ENCODE measurements at regions not wholly inside any gene's neighbourhood (a gene's known extent, or its start where the extent isn't known, plus 50 kb on each side); places are given as distances from the start of the nearest gene placed in this dataset.
A peak's percentile ranks its signal among the peaks of the same experiment; 100 is the strongest.

DNA sequence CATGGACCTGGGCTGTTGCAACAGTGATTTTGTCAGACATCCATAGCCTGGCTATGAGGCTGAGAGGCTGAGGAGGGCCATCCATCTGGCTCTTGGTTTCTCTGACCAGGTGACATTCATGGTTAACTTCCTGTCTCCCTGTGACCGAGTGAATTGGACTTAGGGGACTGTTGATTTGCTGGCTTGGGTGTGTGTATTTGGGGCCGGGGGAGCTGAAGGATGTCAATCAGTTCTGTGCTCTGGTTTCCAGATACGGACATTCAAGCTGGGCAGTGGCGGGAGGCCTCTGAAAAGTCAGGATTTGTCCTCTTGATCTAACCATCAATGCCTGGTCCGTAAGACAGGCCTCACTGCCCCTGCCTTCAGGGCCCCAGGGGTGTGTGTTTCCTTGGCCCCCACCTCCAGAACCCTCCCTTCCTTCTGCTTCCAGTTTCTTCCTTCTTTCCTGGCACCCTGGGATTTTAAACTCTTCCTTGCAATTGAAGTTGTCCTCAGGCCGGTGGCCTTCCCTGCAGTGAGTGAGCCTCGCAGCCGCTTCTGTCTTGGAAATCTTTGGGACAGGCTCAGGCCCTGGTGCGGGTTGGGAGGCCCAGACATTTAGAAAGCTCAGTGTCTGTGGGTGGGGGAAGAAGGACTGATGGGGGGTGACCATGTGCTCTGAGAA, 54.7 kb upstream of the HAAO start:
- intact Hi-C loops (cut with DNase I), result no loop called here
- H3K4me3 ChIP-seq, result no peak overlapping the region
- H3K27ac ChIP-seq, result no peak overlapping the region
- H3K36me3 ChIP-seq, result no peaks in the 10 kb centered on the region
- H3K9me3 ChIP-seq, result no peaks in the 10 kb centered on the region
- TF ChIP-seq CTCF (IDR thresholded peaks at IDR 0.05), result no peak
- DNase-seq (no peak), ATAC-seq (no peak)
- H3K27me3 ChIP-seq, result no peaks in the 10 kb centered on the region
- H3K4me1 ChIP-seq, result peaks cover 0 to 6% of the 10 kb centered on the region in 2 donors

DNA sequence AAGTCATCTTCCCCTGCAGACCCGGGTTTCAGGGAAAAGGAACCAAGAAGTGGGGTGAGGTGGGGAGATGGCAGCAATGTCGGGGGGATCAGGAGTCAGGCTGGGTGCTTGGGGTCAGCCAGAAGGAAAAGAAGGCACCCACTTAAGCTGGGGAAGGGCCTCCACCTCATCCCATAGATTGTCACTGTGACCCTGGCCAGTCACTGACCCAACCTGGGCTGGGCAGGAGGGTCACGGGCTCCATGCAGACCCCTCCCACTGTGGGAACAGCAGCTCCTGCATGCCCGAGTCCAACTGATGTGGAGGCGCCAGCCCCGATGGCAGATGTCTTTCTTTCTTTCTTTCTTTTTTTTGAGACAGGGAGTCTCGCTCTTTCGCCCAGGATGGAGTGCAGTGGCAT, 53.6 kb upstream of the HAAO start:
- ATAC-seq (no peak), DNase-seq (no peak)
- H3K9me3 ChIP-seq, result no peaks in the 10 kb centered on the region
- intact Hi-C loops (cut with DNase I), result no loop called here
- no peaks in the 10 kb centered on the region for H3K36me3 ChIP-seq
- no peak overlapping the region for H3K4me3 ChIP-seq
- H3K27me3 ChIP-seq, result no peaks in the 10 kb centered on the region
- peak overlapping the region in 1 of 2 donors; percentile 22 for H3K27ac ChIP-seq
- no peak for TF ChIP-seq CTCF (IDR thresholded peaks at IDR 0.05)
- H3K4me1 ChIP-seq, result peaks cover 0 to 6% of the 10 kb centered on the region in 2 donors

DNA sequence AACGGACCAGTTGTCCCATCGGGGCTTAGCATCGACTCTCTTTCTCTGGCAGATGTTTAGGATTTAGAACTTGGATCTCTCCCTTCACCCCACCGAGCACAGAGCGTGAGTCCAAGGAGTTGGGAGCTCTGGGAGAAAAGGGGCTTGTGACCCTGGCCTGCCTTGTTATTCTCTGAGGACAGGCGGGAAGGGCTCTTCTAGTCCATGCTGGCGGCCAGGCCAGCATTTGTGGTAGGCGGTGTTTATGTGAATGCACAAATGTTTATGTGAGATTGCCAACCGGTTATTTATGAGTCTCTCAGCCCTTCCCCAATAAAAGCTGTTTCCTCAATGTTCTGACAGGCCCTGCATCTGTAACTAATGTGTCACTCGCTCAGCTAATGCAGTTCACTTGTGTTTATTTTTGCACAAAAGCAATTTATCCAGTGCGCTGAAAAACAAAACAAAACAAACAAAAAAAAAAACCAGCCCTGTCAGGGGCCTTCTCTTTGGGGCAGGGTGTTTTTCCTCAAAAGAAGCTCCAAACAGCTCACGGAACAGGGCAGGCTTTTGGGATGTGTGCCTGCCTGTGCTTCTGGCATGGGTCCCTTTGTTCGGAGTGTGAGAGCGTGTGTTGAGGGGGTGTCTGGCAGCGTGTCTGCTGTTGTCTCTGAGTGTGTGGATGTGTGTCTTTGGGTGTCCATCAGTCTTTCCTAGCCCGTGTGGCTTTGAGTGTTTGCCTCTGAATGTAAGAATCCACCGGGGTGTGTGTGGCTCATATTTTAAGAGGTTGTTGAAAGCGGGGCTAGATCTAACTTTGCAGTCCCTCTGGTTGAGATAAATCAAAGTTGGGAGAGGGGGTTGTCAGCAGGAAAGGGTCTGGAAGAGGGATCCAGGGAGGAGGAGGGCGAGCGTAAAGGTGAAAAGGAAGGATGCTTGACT, 52.8 kb upstream of the HAAO start:
- DNase-seq (peak in 2 of 4 donors; percentile 87 to 92), ATAC-seq (peak; percentile 71)
- Histone ChIP-seq H3K36me3 (no peaks in the 10 kb centered on the region), H3K4me1 (peaks cover 0 to 6% of the 10 kb centered on the region in 2 donors), H3K4me3 (no peak overlapping the region), H3K27ac (peak overlapping the region in 1 of 2 donors; percentile 22), H3K27me3 (no peaks in the 10 kb centered on the region), H3K9me3 (no peaks in the 10 kb centered on the region)
- no peak for TF ChIP-seq CTCF (IDR thresholded peaks at IDR 0.05)
- intact Hi-C loops (cut with DNase I), result no loop called here

GRCh38 chr2:42844366-42844765, 52.0 kb upstream of the HAAO start:
- no peak for TF ChIP-seq CTCF (IDR thresholded peaks at IDR 0.05)
- DNase-seq, result no peak
- intact Hi-C loops (cut with DNase I), result no loop called here
- ATAC-seq, result no peak
- Histone ChIP-seq H3K9me3 (no peaks in the 10 kb centered on the region), H3K4me1 (peaks cover 0 to 6% of the 10 kb centered on the region in 2 donors), H3K27me3 (no peaks in the 10 kb centered on the region), H3K27ac (peak overlapping the region in 1 of 2 donors; percentile 22), H3K36me3 (no peaks in the 10 kb centered on the region), H3K4me3 (no peak overlapping the region)

GRCh38 chr2:42843611-42844010, 51.2 kb upstream of the HAAO start:
- H3K27ac ChIP-seq, result no peak overlapping the region
- H3K4me1 ChIP-seq, result peaks cover 0 to 6% of the 10 kb centered on the region in 2 donors

More at GRCh38 chr2:42843611-42844010, 51.2 kb upstream of the HAAO start:
- Histone ChIP-seq H3K27me3 (no peaks in the 10 kb centered on the region), H3K36me3 (no peaks in the 10 kb centered on the region), H3K4me3 (no peak overlapping the region), H3K9me3 (no peaks in the 10 kb centered on the region)
- DNase-seq, result no peak
- intact Hi-C loops (cut with DNase I), result no loop called here
- no peak for TF ChIP-seq CTCF (IDR thresholded peaks at IDR 0.05)
- no peak for ATAC-seq
